ENCODE measurements at regions not wholly inside any gene's neighbourhood (a gene's known extent, or its start where the extent isn't known, plus 50 kb on each side); places are given as distances from the start of the nearest gene placed in this dataset.

DNA sequence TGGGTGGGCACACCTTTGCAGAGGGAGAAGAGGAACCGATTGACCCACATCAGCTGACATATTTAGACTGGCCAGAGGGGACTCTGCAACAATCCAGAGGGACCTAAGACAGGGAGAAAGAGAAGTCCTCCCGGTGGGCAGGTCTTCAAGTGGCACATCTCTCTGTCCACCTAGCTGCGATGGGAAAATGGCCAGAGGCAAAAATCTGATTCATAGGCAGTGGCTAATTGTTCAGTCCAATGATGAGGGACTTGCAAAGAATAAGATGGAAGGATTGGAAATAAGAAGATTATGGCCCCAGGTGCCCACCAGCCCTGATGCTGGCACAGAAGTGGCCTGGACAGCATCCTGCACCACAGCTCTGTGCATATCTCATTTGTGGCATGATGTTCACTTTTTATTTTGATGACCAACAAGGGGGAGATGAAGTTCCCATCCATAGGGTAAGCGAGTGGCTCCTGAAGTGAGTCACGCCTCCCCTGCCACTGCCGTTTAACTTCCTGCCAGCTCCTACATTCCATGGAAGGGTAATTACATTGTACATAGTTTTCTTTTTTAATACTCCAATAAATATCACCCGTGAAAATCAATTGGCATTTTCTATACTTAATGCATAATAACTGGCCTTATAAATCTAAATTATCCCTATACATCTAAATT is 659.6 kb downstream of the MATN1 start:
- DNase-seq (ENCODE audit: low read depth, low spot score) = no peak
- no TSS peak for BruUV-seq (replicated peaks)
- Histone ChIP-seq H3K27me3 (ENCODE audit: insufficient read depth, low read length) (no peaks in the 10 kb centered on the region), H3K27ac (ENCODE audit: low read depth, low read length) (no peak overlapping the region), H3K9me2 (ENCODE audit: insufficient read depth) (no peaks in the 10 kb centered on the region), H3K4me1 (ENCODE audit: control insufficient read depth in 1 of 2, insufficient read depth in 2 of 2, low read length in 2 of 2) (peaks cover 5 to 15% of the 10 kb centered on the region in 2 experiments), H2AFZ (ENCODE audit: low read depth, low read length, poor library complexity, severe bottlenecking) (no peak overlapping the region), H3K9me3 (ENCODE audit: control insufficient read depth in 1 of 2, insufficient read depth in 1 of 2, low read depth in 1 of 2, low read length in 2 of 2) (no peaks in the 10 kb centered on the region), H4K20me1 (ENCODE audit: insufficient read depth) (no peaks in the 10 kb centered on the region), H3K4me2 (ENCODE audit: low read length) (no peak overlapping the region), H3K36me3 (ENCODE audit: control insufficient read depth in 1 of 2, insufficient read depth in 2 of 2, low read length in 2 of 2) (no peaks in the 10 kb centered on the region), H3K9ac (ENCODE audit: low read length) (no peak overlapping the region), H3K79me2 (ENCODE audit: insufficient read depth, low read length) (no peaks in the 10 kb centered on the region), H3K4me3 (replicated peaks in 1 of 2; ENCODE audit: low read depth in 1 of 2, low read length in 2 of 2) (no peak overlapping the region)
- RAD21 ChIA-PET (ENCODE audit: low non-redundant PET in 1 of 2, low total read pairs in 2 of 2, uncharacterized antibody in 2 of 2, unreplicated experiment in 2 of 2) = no interaction called here
- CTCF ChIA-PET = no interaction called here
- intact Hi-C loops (cut with micrococcal nuclease) = no loop called here
- TF ChIP-seq SIN3A (IDR thresholded peaks at IDR 0.05; ENCODE audit: low read depth) = no peak
- no peak for TF ChIP-seq EZH2 (IDR thresholded peaks at IDR 0.05)
- TF ChIP-seq EGR1 (IDR thresholded peaks at IDR 0.05; ENCODE audit: low read depth) = no peak
- TF ChIP-seq ATF3 (IDR thresholded peaks at IDR 0.05) = no peak
- no peak for ATAC-seq
- POLR2A ChIA-PET = no interaction called here

DNA sequence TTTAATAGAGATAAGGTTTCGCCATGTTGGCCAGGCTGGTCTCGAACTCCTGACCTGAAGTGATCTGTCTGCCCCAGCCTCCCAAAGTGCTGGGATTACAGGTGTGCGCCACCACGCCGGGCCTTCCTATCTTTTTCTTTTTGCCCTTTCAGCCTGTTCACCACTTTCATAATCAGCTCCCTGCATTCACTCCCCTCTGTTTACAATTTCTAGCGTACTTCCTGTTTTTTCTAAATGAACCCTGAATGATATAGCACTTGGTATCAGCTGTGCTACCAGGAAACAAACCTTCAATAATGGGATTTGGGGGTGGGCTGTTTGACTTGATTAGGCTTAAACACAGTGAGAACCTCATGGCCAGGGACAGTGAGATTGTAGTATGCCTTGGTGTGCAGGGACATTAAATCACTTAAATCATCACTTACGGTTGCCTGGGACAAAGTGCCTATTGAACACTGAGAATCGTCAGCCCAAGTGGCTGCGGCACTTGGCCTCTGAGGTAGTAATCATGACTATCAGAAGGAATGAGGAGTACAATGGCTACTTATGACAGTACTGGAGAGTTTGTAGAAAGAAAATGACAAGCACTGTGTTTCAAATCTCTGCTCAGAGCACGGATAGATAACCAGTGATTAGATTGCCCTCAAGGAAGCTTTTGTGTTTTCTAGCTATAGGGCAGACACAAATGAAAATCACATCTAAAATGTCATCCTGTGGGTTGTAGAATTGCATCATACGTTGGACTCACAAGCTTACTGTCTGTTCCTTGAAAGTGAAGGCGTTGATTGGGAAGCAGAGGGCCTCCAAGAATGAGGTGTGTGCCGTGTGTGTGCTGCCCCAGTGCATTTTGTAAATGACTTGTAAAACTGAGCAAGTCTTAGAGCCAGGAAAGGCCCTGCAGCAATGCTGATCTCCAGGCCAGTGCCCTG is 661.8 kb downstream of the MATN1 start:
- Histone ChIP-seq H3K9me2 (ENCODE audit: insufficient read depth) (no peaks in the 10 kb centered on the region), H3K4me2 (ENCODE audit: low read length) (no peak overlapping the region), H2AFZ (ENCODE audit: low read depth, low read length, poor library complexity, severe bottlenecking) (no peak overlapping the region), H4K20me1 (ENCODE audit: insufficient read depth) (no peaks in the 10 kb centered on the region), H3K9me3 (ENCODE audit: control insufficient read depth in 1 of 2, insufficient read depth in 1 of 2, low read depth in 1 of 2, low read length in 2 of 2) (no peaks in the 10 kb centered on the region), H3K4me1 (ENCODE audit: control insufficient read depth in 1 of 2, insufficient read depth in 2 of 2, low read length in 2 of 2) (peaks cover 0 to 10% of the 10 kb centered on the region in 2 experiments; a peak in 1 of 4 replicates), H3K9ac (ENCODE audit: low read length) (no peak overlapping the region), H3K36me3 (ENCODE audit: control insufficient read depth in 1 of 2, insufficient read depth in 2 of 2, low read length in 2 of 2) (no peaks in the 10 kb centered on the region), H3K79me2 (ENCODE audit: insufficient read depth, low read length) (no peaks in the 10 kb centered on the region), H3K27me3 (ENCODE audit: insufficient read depth, low read length) (peaks cover 8% of the 10 kb centered on the region), H3K4me3 (replicated peaks in 1 of 2; ENCODE audit: low read depth in 1 of 2, low read length in 2 of 2) (no peak overlapping the region), H3K27ac (ENCODE audit: low read depth, low read length) (no peak overlapping the region)
- ATAC-seq (no peak), DNase-seq (ENCODE audit: low read depth, low spot score) (no peak)
- POLR2A ChIA-PET = no interaction called here
- RAD21 ChIA-PET (ENCODE audit: low non-redundant PET in 1 of 2, low total read pairs in 2 of 2, uncharacterized antibody in 2 of 2, unreplicated experiment in 2 of 2) = no interaction called here
- CTCF ChIA-PET = no interaction called here
- BruUV-seq (replicated peaks) = no TSS peak
- intact Hi-C loops (cut with micrococcal nuclease) = no loop called here
- TF ChIP-seq, protein P1, sequence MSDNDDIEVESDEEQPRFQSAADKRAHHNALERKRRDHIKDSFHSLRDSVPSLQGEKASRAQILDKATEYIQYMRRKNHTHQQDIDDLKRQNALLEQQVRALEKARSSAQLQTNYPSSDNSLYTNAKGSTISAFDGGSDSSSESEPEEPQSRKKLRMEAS (IDR thresholded peaks at IDR 0.05) = no peak
- TF ChIP-seq POLR2A (IDR thresholded peaks at IDR 0.05; ENCODE audit: borderline replicate concordance, extremely low read depth, insufficient read depth, insufficient read length) (no peak), ZNF274 (IDR thresholded peaks at IDR 0.05; ENCODE audit: low read depth, low read length) (no peak), SRF (IDR thresholded peaks at IDR 0.05; ENCODE audit: low read depth) (no peak), EZH2phosphoT487 (IDR thresholded peaks at IDR 0.05; ENCODE audit: borderline replicate concordance) (no peak), CTCF (IDR thresholded peaks at IDR 0.05 in 2 of 3, conservative IDR thresholded peaks at IDR 0.05 in 1 of 3; ENCODE audit: borderline replicate concordance in 1 of 3, insufficient read depth in 1 of 3, low read depth in 2 of 3, low read length in 2 of 3) (no peak), FOSL1 (IDR thresholded peaks at IDR 0.05; ENCODE audit: low read depth) (no peak), ZBTB33 (IDR thresholded peaks at IDR 0.05; ENCODE audit: extremely low read depth, insufficient replicate concordance, low read length) (no peak), SIN3A (IDR thresholded peaks at IDR 0.05; ENCODE audit: low read depth) (no peak), ATF3 (IDR thresholded peaks at IDR 0.05) (no peak), TCF7L2 (IDR thresholded peaks at IDR 0.05; ENCODE audit: borderline replicate concordance, extremely low read depth, insufficient read depth, insufficient read length) (no peak)

Measured in HCT116 (cell line).